ENCODE measurements at regions not wholly inside any gene's neighbourhood (a gene's known extent, or its start where the extent isn't known, plus 50 kb on each side); places are given as distances from the start of the nearest gene placed in this dataset.

- no peaks in the 10 kb centered on the region for H3K9me3 ChIP-seq (replicated peaks in 1 of 3)
- TF ChIP-seq POLR2A (IDR thresholded peaks at IDR 0.05): no peak
- TF ChIP-seq, protein P1, sequence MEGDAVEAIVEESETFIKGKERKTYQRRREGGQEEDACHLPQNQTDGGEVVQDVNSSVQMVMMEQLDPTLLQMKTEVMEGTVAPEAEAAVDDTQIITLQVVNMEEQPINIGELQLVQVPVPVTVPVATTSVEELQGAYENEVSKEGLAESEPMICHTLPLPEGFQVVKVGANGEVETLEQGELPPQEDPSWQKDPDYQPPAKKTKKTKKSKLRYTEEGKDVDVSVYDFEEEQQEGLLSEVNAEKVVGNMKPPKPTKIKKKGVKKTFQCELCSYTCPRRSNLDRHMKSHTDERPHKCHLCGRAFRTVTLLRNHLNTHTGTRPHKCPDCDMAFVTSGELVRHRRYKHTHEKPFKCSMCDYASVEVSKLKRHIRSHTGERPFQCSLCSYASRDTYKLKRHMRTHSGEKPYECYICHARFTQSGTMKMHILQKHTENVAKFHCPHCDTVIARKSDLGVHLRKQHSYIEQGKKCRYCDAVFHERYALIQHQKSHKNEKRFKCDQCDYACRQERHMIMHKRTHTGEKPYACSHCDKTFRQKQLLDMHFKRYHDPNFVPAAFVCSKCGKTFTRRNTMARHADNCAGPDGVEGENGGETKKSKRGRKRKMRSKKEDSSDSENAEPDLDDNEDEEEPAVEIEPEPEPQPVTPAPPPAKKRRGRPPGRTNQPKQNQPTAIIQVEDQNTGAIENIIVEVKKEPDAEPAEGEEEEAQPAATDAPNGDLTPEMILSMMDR (IDR thresholded peaks at IDR 0.05): no peak
- intact Hi-C loops (cut with DNase I): no loop called here
- no peaks in the 10 kb centered on the region for H3K36me3 ChIP-seq (replicated peaks in 1 of 2)
- no peaks in the 10 kb centered on the region for H3K4me1 ChIP-seq (replicated peaks in 1 of 2)
- no peak overlapping the region for H3K4me3 ChIP-seq
- 41 to 91% (median 67%) methylated on average over 2 of the region's 2 CpGs for WGBS, 4 donors
- no peaks in the 10 kb centered on the region for H3K27me3 ChIP-seq
- no peak overlapping the region for H3K27ac ChIP-seq
- no peak for DNase-seq
Measured at GRCh38 chr3:117261983-117262421, 552.4 kb downstream of the TUSC7 start.

GRCh38 chr3:117263270-117263669 is 553.7 kb downstream of the TUSC7 start:
- no peaks in the 10 kb centered on the region for H3K9me3 ChIP-seq (replicated peaks in 1 of 3)
- no peaks in the 10 kb centered on the region for H3K36me3 ChIP-seq (replicated peaks in 1 of 2)
- WGBS, 4 donors: 79 to 90% (median 86%) methylated on average over 3 of the region's 3 CpGs
- no peaks in the 10 kb centered on the region for H3K27me3 ChIP-seq
- H3K4me1 ChIP-seq (replicated peaks in 1 of 2): no peaks in the 10 kb centered on the region
- H3K4me3 ChIP-seq: no peak overlapping the region
- H3K27ac ChIP-seq: no peak overlapping the region
- no peak for DNase-seq
- intact Hi-C loops (cut with DNase I): no loop called here
- TF ChIP-seq POLR2A (IDR thresholded peaks at IDR 0.05): no peak

- no peak overlapping the region for H3K27ac ChIP-seq
- intact Hi-C loops (cut with DNase I): no loop called here
- no peaks in the 10 kb centered on the region for H3K4me1 ChIP-seq (replicated peaks in 1 of 2)
- no peaks in the 10 kb centered on the region for H3K27me3 ChIP-seq
- H3K36me3 ChIP-seq (replicated peaks in 1 of 2): no peaks in the 10 kb centered on the region
- no peaks in the 10 kb centered on the region for H3K9me3 ChIP-seq (replicated peaks in 1 of 3)
- WGBS, 4 donors: 65 to 95% (median 81%) methylated on average over 1 of the region's 1 CpG
- no peak for DNase-seq
- TF ChIP-seq POLR2A (IDR thresholded peaks at IDR 0.05): no peak
- TF ChIP-seq, protein P1 (IDR thresholded peaks at IDR 0.05): no peak
- H3K4me3 ChIP-seq: no peak overlapping the region
Measured at GRCh38 chr3:117263745-117264144, 554.2 kb downstream of the TUSC7 start.

GRCh38 chr3:117264204-117264994 is 554.8 kb downstream of the TUSC7 start:
- Histone ChIP-seq H3K27me3 (no peaks in the 10 kb centered on the region), H3K4me1 (replicated peaks in 1 of 2) (no peaks in the 10 kb centered on the region), H3K4me3 (no peak overlapping the region), H3K9me3 (replicated peaks in 1 of 3) (peaks cover 0 to 4% (median 0%) of the 10 kb centered on the region in 3 donors), H3K36me3 (replicated peaks in 1 of 2) (no peaks in the 10 kb centered on the region), H3K27ac (no peak overlapping the region)
- intact Hi-C loops (cut with DNase I): no loop called here
- TF ChIP-seq POLR2A (IDR thresholded peaks at IDR 0.05): no peak
- TF ChIP-seq, protein P1 (IDR thresholded peaks at IDR 0.05): no peak
- 87 to 93% (median 88%) methylated on average over 2 of the region's 2 CpGs for WGBS, 4 donors
- DNase-seq: no peak

GRCh38 chr3:117266806-117267205 is 557.2 kb downstream of the TUSC7 start:
- Histone ChIP-seq H3K27ac (no peak overlapping the region), H3K9me3 (replicated peaks in 1 of 3) (peaks cover 0 to 8% (median 0%) of the 10 kb centered on the region in 3 donors), H3K4me1 (replicated peaks in 1 of 2) (no peaks in the 10 kb centered on the region), H3K27me3 (no peaks in the 10 kb centered on the region), H3K36me3 (replicated peaks in 1 of 2) (no peaks in the 10 kb centered on the region), H3K4me3 (no peak overlapping the region)
- DNase-seq: no peak
- no peak for TF ChIP-seq POLR2A (IDR thresholded peaks at IDR 0.05)
- TF ChIP-seq, protein P1 (IDR thresholded peaks at IDR 0.05): no peak
- intact Hi-C loops (cut with DNase I): no loop called here

Data from adrenal gland (tissue), 9 donors.